Activated naive CD8-positive, alpha-beta T cell treated with anti-CD3 and anti-CD28 coated beads, Interleukin-2, amount 50 U/mL, for 24 hours (primary cell): ENCODE measurements at regions not wholly inside any gene's neighbourhood (a gene's known extent, or its start where the extent isn't known, plus 50 kb on each side); places are given as distances from the start of the nearest gene placed in this dataset.

Experiments
- ATAC-seq: fragments of 150-1000 bp; cut with Tn5 transposase; one replicate; pipeline ENCODE4 v1.10.0; 2021
- DNase-seq: peaks from one replicate; pipeline ENCODE4 v3.0.0; 2021
- H3K27ac Mint-ChIP-seq: one replicate; pipeline ENCODE4 v1.8.0; 2021; ENCODE audit warnings: mild to moderate bottlenecking, mixed read lengths
- H3K27me3 Mint-ChIP-seq: one replicate; pipeline ENCODE4 v1.8.0; 2021; ENCODE audit warnings: mixed read lengths
- H3K36me3 Mint-ChIP-seq: one replicate; pipeline ENCODE4 v1.8.0; 2021; ENCODE audit warnings: low read depth, mixed read lengths
- H3K4me1 Mint-ChIP-seq: one replicate; pipeline ENCODE4 v1.8.0; 2021; ENCODE audit warnings: mixed read lengths
- H3K4me3 Mint-ChIP-seq: one replicate; pipeline ENCODE4 v1.8.0; 2021; ENCODE audit warnings: mild to moderate bottlenecking, moderate library complexity, mixed read lengths
- H3K9me3 Mint-ChIP-seq: one replicate; pipeline ENCODE4 v1.8.0; 2021; ENCODE audit warnings: mixed read lengths

- Mint-ChIP-seq H3K4me1 (peaks cover 42% of the 10 kb centered on the region), H3K27ac (peak overlapping the region; percentile 98), H3K36me3 (peaks cover 3% of the 10 kb centered on the region), H3K9me3 (no peaks in the 10 kb centered on the region), H3K4me3 (peak overlapping the region; percentile 92), H3K27me3 (no peaks in the 10 kb centered on the region)
- peak; percentile 74 for ATAC-seq
- peak; percentile 73 for DNase-seq
These were observed 54.3 kb upstream of the KDM7A start for GRCh38 chr7:140230861-140231770.

GRCh38 chr7:140230516-140230860 lies 53.7 kb upstream of the KDM7A start:
- H3K4me3 Mint-ChIP-seq = peak overlapping the region; percentile 92

GRCh38 chr7:140229591-140230515 lies 53.1 kb upstream of the KDM7A start:
- H3K27me3 Mint-ChIP-seq = no peaks in the 10 kb centered on the region
- DNase-seq (peak; percentile 63), ATAC-seq (peak; percentile 42)
- H3K36me3 Mint-ChIP-seq = peaks cover 3% of the 10 kb centered on the region
- H3K9me3 Mint-ChIP-seq = no peaks in the 10 kb centered on the region
- peak overlapping the region; percentile 95 for H3K27ac Mint-ChIP-seq
- peaks cover 51% of the 10 kb centered on the region for H3K4me1 Mint-ChIP-seq
- H3K4me3 Mint-ChIP-seq = peak overlapping the region; percentile 77

More at GRCh38 chr7:140230516-140230860, 53.7 kb upstream of the KDM7A start:
- peak; percentile 84 for DNase-seq
- no peaks in the 10 kb centered on the region for H3K9me3 Mint-ChIP-seq
- peak; percentile 37 for ATAC-seq
- H3K27me3 Mint-ChIP-seq = no peaks in the 10 kb centered on the region
- peaks cover 48% of the 10 kb centered on the region for H3K4me1 Mint-ChIP-seq
- H3K36me3 Mint-ChIP-seq = peaks cover 3% of the 10 kb centered on the region
- peak overlapping the region; percentile 98 for H3K27ac Mint-ChIP-seq

- H3K9me3 Mint-ChIP-seq = no peaks in the 10 kb centered on the region
- H3K4me1 Mint-ChIP-seq = peaks cover 56% of the 10 kb centered on the region
These were observed 52.3 kb upstream of the KDM7A start for GRCh38 chr7:140229101-140229525.

More at GRCh38 chr7:140229101-140229525, 52.3 kb upstream of the KDM7A start:
- no peaks in the 10 kb centered on the region for H3K27me3 Mint-ChIP-seq
- DNase-seq (no peak), ATAC-seq (no peak)
- H3K4me3 Mint-ChIP-seq = peak overlapping the region; percentile 77
- H3K27ac Mint-ChIP-seq = peak overlapping the region; percentile 95
- H3K36me3 Mint-ChIP-seq = peaks cover 3% of the 10 kb centered on the region
